NCI-H82 treated with DMSO at 0.1 percent for 48 hours (cell line): ENCODE measurements at regions not wholly inside any gene's neighbourhood (a gene's known extent, or its start where the extent isn't known, plus 50 kb on each side); places are given as distances from the start of the nearest gene placed in this dataset.

Source experiments
- DNase-seq: peaks from one replicate; lab custom pipeline; 2025; ENCODE audit not compliant: unreplicated experiment; lab: John Stamatoyannopoulos, UW

- peak; percentile 99 for DNase-seq
Measured at GRCh38 chr5:163619951-163620350, 114.5 kb downstream of the MAT2B start.

- no peak for DNase-seq
Measured at GRCh38 chr5:163622799-163623198, 117.4 kb downstream of the MAT2B start.

GRCh38 chr5:163623524-163623923 lies 118.1 kb downstream of the MAT2B start:
- no peak for DNase-seq

- no peak for DNase-seq
Measured at GRCh38 chr5:163623986-163624385, 118.6 kb downstream of the MAT2B start.

- DNase-seq: no peak
Measured at GRCh38 chr5:163624431-163624830, 119.0 kb downstream of the MAT2B start.

GRCh38 chr5:163626904-163627434 lies 121.5 kb downstream of the MAT2B start:
- DNase-seq: no peak

GRCh38 chr5:163631856-163632255 lies 126.4 kb downstream of the MAT2B start:
- no peak for DNase-seq

GRCh38 chr5:163633926-163634460 lies 128.6 kb downstream of the MAT2B start:
- peak; percentile 63 for DNase-seq

- no peak for DNase-seq
Measured at GRCh38 chr5:163635631-163636030, 130.2 kb downstream of the MAT2B start.

- no peak for DNase-seq
Measured at GRCh38 chr5:163642904-163643303, 137.5 kb downstream of the MAT2B start.

GRCh38 chr5:163645421-163646416 lies 140.3 kb downstream of the MAT2B start:
- DNase-seq: no peak

- DNase-seq: peak; percentile 87
Measured at GRCh38 chr5:163649514-163649913, 144.1 kb downstream of the MAT2B start.

GRCh38 chr5:163653526-163653925 lies 148.1 kb downstream of the MAT2B start:
- DNase-seq: peak; percentile 97

- DNase-seq: peak; percentile 96
Measured at GRCh38 chr5:163658702-163659567, 153.5 kb downstream of the MAT2B start.

- DNase-seq: no peak
Measured at GRCh38 chr5:163659568-163659902, 154.1 kb downstream of the MAT2B start.

GRCh38 chr5:163660486-163660885 lies 155.1 kb downstream of the MAT2B start:
- no peak for DNase-seq

GRCh38 chr5:163661360-163661759 lies 155.9 kb downstream of the MAT2B start:
- DNase-seq: no peak

GRCh38 chr5:163670036-163670435 lies 164.6 kb downstream of the MAT2B start:
- DNase-seq: no peak

GRCh38 chr5:163677092-163677491 lies 171.7 kb downstream of the MAT2B start:
- no peak for DNase-seq

GRCh38 chr5:163682234-163682633 lies 176.8 kb downstream of the MAT2B start:
- no peak for DNase-seq

- DNase-seq: no peak
Measured at GRCh38 chr5:163687414-163687813, 182.0 kb downstream of the MAT2B start.
